HG03039 (cell line): ENCODE measurements at regions not wholly inside any gene's neighbourhood (a gene's known extent, or its start where the extent isn't known, plus 50 kb on each side); places are given as distances from the start of the nearest gene placed in this dataset.
A peak's percentile ranks its signal among the peaks of the same experiment; 100 is the strongest.

Experiments
- ATAC-seq: cut with Tn5 transposase; IDR thresholded peaks from one replicate; pipeline ENCODE4 v1.9.1; 2021; ENCODE audit warnings: mild to moderate bottlenecking, moderate library complexity; ENCODE audit not compliant: unreplicated experiment

DNA sequence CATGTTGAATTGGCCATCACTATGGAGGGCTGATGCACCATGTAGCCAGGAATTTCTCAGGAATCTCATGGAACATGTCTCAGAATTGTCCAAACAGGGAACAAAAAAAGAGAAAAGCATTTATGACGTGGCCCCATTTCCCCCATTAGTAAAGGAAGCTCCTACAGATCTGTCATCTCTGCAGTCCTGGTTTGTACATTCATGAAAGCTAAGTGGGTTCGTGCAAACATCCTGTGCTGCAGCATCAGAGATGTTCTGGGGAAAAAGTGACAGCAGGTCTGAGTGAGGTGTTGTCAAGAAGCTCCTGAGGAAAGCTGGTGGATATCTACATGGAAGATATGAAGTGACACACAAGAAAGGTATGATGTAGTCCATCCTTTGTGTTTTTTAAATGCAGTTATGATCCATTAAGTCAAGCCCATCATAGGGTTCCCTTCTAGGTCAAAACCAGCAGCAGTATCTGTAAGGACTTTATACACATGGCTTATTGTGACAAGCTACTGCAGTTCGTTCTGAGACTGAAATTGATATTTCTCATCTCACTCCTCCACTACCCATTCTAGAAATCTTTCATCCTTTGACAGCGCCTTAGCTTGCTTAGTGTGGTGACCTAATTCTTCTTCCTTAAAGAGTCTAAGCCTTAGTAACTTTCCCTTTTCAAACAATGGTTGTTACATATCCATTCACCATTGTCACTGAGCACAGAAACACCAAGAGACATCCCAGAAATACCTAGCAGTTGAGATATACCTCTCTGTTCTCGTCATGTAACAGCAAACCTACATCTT is 200.0 kb upstream of the TCF21 start:
- ATAC-seq, result no peak

GRCh38 chr6:133689863-133690262 is 199.1 kb upstream of the TCF21 start:
- no peak for ATAC-seq

GRCh38 chr6:133693565-133693964 is 195.3 kb upstream of the TCF21 start:
- no peak for ATAC-seq

GRCh38 chr6:133697185-133697584 is 191.7 kb upstream of the TCF21 start:
- ATAC-seq, result no peak

- ATAC-seq, result no peak
Measured at GRCh38 chr6:133697666-133698065, 191.2 kb upstream of the TCF21 start.

GRCh38 chr6:133698272-133698671 is 190.6 kb upstream of the TCF21 start:
- ATAC-seq, result no peak

GRCh38 chr6:133699741-133700385 is 189.1 kb upstream of the TCF21 start:
- no peak for ATAC-seq

DNA sequence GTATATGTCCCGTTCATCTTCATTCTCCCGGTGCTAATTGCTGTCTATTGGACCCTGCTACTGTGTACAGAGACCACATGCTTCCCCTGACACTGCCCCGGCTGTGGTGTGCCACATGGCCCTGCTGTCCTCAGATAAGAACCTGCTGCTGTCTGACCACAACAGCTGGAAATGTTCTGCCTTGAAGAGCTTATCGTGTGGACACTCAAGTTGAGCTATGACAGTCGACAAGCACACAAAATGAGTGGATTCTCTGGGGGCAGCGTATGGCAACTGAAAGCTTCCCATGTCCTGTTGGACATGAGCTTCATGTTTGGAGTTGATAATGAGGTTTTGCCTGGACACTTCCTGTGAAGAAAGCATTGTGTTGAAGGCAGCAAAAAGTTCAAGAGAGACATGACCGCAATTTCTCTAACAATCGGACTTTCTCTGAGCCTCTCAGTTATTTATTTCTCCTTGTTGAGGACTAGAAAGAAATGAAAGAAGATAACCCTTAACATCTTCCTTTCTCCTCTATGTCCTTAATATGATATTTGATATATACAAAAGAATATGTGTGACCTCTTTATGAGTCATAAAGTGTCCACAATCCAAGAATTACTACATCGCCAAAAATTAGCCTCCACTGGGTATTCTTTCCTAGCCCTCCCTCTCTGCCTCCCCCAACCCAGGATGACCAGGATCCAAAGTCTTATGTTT is 187.1 kb upstream of the TCF21 start:
- ATAC-seq, result no peak

- no peak for ATAC-seq
Measured at GRCh38 chr6:133704371-133704770, 184.5 kb upstream of the TCF21 start.

GRCh38 chr6:133705066-133705465 is 183.8 kb upstream of the TCF21 start:
- ATAC-seq, result no peak

DNA sequence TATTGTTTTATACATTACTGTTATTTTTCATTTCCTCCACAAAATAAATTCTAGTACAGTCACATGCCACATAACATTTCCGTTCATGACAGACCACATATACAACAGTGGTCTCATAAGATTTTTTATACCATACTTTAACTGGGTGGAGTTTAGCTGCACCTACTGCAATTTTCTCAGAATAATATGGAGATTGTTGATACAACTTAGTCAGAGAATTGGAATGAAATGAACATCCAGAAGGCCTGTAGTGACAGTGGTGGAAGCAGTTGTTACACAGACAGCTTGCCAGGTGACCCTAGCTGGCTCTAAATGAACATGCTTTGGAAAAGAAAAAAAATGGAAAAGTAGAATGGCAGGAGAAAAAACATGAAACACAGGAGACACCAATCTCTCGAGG is 183.2 kb upstream of the TCF21 start:
- ATAC-seq, result no peak

DNA sequence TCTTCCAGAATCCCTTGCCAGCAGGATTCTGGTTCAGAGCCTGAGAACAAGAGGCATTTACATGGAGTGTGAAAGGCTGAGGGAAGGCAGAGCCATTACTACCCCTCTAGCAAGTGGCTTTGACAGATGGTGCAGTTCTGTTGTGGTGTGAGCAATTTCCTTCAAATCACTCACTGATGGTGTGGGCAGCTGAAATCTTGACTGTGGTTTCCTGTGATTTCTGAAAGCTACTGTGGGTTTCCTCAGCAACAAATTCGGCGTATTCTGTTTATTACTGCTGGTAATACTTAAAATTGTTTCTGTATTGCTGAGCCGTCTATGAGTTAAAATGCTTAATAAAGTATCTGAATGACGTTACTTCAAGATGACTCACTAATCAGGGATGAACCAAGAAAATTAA is 181.5 kb upstream of the TCF21 start:
- ATAC-seq, result peak; percentile 65

- ATAC-seq, result no peak
Measured at GRCh38 chr6:133710826-133711225, 178.1 kb upstream of the TCF21 start.

DNA sequence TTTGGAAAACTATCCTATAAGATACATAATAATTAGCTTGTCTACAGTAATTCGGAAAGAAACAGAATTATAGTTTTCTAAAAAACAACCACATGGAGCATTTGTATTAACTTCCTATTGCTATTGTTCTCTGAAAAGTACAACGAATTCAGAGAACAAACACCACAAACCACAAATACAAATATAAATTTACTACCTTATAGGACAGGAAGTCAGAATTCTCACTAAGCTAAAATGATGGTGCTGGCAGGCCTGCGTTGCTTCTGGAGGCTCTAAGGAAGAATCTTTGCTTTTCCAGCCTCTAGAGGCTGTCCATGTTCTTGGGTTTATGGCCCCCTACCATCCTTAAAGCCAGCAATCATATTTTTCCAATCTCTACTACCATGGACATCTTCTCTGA is 173.6 kb upstream of the TCF21 start:
- ATAC-seq, result no peak

DNA sequence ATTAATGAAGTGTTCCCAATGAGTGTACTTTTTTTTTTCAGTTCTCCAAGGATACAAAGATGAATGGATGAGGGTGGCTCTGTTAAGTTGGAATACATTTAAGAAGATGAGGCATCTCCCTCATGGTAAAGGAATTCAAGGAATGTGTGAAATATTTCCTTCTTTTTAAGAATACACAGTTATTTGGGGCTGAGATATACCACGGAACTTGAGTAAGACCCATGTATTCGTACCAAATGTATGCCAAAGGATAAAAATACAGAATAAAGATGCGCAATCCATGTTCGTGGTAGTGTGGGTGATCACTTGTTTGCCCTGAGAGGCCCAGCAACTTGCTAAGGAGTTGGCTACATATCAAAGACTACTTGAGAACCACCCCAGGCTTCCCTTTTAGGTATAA is 164.2 kb upstream of the TCF21 start:
- ATAC-seq, result no peak

DNA sequence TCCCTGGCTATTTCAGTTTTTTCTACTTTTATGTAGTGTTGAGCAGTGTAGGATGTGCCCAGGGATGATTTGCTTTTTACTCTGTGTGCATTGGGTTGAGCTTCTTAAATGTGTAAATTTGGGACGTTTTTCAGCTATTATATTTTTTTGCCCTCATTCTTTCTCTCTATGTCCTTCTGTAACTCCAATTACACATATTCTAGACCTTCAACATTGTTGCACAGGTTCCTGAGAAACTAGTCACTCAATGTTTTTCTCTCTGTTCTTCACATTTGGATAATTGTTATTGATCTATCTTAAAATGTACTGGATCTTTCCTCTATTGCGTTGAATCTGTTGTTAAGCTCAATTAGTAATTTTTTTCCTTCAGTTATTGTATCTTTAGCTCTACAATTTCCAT is 162.7 kb upstream of the TCF21 start:
- ATAC-seq, result no peak

GRCh38 chr6:133730881-133731280 is 158.0 kb upstream of the TCF21 start:
- no peak for ATAC-seq

- ATAC-seq, result no peak
Measured at GRCh38 chr6:133740218-133740617, 148.7 kb upstream of the TCF21 start.

- no peak for ATAC-seq
Measured at GRCh38 chr6:133740816-133741215, 148.1 kb upstream of the TCF21 start.

- no peak for ATAC-seq
Measured at GRCh38 chr6:133741375-133741861, 147.5 kb upstream of the TCF21 start.

DNA sequence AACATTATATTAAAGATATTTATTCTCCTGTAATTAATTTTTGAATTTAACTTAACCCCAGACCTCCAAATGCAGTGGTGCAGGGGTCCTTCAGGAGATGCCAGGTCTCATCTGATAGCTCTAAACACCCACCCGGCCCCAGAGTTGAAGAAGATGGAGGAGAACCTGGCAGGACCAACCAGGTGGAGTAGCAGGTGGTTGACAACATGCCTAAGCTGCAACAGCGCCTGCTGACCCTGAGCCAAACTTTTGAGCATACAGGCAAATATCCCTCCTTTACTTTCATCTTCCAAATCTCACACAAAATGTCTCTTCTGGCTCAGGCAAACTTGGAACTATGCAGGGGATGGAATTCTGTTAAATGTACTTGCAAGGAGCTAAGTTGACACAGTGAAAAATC is 145.3 kb upstream of the TCF21 start:
- ATAC-seq, result no peak

GRCh38 chr6:133746417-133746770 is 142.5 kb upstream of the TCF21 start:
- no peak for ATAC-seq
